ENCODE measurements at regions not wholly inside any gene's neighbourhood (a gene's known extent, or its start where the extent isn't known, plus 50 kb on each side); places are given as distances from the start of the nearest gene placed in this dataset.

DNA sequence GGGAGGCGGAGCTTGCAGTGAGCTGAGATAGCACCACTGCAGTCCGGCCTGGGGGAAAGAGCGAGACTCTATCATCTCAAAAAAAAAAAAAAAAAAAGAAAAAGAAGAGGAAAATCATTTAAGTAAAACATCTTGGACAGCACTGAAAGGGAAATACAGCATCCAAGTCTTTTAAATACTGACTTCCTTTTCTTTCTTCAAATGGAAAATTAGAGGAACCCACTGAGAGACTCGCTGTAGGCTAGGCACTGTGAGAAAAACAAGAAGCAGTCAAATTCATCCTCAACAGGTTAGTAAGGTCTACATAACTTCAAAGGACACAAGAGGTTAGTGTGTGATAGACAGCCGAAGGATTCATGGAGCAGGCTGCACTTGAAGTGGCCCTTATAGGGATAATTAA is 243.7 kb downstream of the BLID start:
- H3K9me3 ChIP-seq = no peaks in the 10 kb centered on the region
- no peak overlapping the region for H3K4me3 ChIP-seq

DNA sequence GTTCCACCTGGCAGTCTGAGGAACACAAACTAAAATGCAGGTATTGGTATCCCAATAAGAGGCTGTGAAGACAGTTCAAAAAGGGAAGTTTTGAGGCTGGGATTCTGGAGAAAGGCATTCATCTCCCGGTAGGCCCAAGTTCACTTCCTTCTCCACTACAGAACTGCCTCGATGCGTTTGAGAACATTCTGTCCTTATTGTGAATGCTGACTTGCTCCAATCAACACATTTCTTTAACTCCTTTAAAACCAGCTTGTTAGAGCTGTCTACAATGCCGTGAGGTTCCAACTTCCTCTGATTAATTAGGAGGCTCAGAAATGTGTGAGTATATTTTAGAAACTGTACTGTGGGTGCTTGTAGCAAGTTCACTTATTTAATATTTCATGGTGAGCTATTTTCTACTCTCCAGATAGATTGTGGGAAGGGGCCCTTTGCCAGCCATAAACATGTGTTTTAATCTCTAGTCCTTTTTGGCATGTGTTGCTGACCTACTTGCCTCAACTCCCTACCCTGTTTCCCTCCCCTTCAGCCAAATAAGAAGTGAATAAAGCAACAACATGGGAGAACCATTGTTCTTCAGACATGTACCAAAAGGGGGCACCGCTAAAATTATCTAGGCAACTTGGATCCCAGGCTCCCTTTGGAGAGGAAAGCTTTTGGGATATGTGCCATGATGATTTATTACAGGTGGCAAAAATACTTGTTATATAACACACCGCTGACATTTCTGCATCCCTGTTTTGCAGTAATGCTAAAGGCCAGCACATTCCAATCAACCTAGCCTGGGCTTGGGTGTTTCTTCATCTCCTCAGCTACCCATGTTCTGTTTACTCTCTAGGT is 245.6 kb downstream of the BLID start:
- Histone ChIP-seq H3K4me1 (ENCODE audit: low read depth) (no peaks in the 10 kb centered on the region), H3K4me3 (no peak overlapping the region), H3K9me3 (no peaks in the 10 kb centered on the region), H3K36me3 (ENCODE audit: low read depth) (no peaks in the 10 kb centered on the region)
- no peak for ATAC-seq
- DNase-seq = no peak
- TF ChIP-seq, protein P1, sequence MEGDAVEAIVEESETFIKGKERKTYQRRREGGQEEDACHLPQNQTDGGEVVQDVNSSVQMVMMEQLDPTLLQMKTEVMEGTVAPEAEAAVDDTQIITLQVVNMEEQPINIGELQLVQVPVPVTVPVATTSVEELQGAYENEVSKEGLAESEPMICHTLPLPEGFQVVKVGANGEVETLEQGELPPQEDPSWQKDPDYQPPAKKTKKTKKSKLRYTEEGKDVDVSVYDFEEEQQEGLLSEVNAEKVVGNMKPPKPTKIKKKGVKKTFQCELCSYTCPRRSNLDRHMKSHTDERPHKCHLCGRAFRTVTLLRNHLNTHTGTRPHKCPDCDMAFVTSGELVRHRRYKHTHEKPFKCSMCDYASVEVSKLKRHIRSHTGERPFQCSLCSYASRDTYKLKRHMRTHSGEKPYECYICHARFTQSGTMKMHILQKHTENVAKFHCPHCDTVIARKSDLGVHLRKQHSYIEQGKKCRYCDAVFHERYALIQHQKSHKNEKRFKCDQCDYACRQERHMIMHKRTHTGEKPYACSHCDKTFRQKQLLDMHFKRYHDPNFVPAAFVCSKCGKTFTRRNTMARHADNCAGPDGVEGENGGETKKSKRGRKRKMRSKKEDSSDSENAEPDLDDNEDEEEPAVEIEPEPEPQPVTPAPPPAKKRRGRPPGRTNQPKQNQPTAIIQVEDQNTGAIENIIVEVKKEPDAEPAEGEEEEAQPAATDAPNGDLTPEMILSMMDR (IDR thresholded peaks at IDR 0.05) = no peak
- intact Hi-C loops (cut with DNase I, micrococcal nuclease) = no loop called here

More for the DNA sequence above, 243.7 kb downstream of the BLID start:
- TF ChIP-seq, protein P1 (IDR thresholded peaks at IDR 0.05) = no peak
- no peak for DNase-seq
- intact Hi-C loops (cut with DNase I, micrococcal nuclease) = no loop called here
- no peaks in the 10 kb centered on the region for H3K36me3 ChIP-seq (ENCODE audit: low read depth)
- no peak for ATAC-seq
- H3K4me1 ChIP-seq (ENCODE audit: low read depth) = no peaks in the 10 kb centered on the region

DNA sequence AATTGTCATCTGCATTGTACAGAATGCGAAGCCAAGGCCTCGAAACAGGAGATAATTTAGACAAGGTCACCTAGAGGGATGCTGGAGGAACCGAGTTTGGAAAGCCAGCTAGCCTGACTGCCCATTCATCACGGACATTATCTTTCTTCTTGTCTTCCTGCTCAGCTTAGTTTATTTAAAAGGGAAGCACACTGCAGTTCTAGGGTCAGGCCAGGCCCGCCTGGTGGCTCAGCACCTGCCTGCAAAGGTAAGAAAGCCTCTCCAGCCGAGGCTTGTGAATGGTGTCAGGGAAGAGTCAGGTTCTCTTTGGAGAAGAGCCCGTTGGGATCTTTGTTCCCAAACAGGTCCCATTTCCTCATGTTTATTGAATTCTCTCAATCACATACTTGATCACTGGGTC is 246.5 kb downstream of the BLID start:
- TF ChIP-seq, protein P1 (IDR thresholded peaks at IDR 0.05) = no peak
- DNase-seq (no peak), ATAC-seq (no peak)
- Histone ChIP-seq H3K4me3 (no peak overlapping the region), H3K36me3 (ENCODE audit: low read depth) (no peaks in the 10 kb centered on the region), H3K4me1 (ENCODE audit: low read depth) (no peaks in the 10 kb centered on the region), H3K9me3 (no peaks in the 10 kb centered on the region)
- intact Hi-C loops (cut with DNase I, micrococcal nuclease) = no loop called here

DNA sequence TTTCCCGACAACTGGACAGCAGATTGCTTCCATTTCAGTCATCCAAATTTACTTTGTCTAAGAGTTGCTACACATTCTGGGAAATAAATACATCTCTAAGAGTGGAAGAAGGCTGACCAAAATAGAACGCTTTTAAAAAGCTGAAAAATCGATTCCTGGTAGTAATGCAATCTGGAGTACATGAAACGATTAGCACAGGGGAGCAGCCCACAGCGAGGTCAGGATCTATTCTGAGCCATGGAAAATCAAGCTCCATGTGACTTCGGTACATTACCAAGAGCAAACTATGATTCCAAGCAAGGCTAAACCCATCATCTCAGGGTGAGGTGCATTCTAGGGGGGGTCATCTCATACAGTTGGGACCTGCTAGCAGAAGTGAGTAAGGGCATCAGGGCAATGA is 249.3 kb downstream of the BLID start:
- Histone ChIP-seq H3K4me3 (no peak overlapping the region), H3K4me1 (ENCODE audit: low read depth) (no peaks in the 10 kb centered on the region), H3K9me3 (no peaks in the 10 kb centered on the region), H3K36me3 (ENCODE audit: low read depth) (no peaks in the 10 kb centered on the region)
- DNase-seq (no peak), ATAC-seq (no peak)
- intact Hi-C loops (cut with DNase I, micrococcal nuclease) = no loop called here
- TF ChIP-seq, protein P1 (IDR thresholded peaks at IDR 0.05) = no peak

GRCh38 chr11:121864660-121865059 is 251.4 kb downstream of the BLID start:
- DNase-seq = no peak
- no peaks in the 10 kb centered on the region for H3K36me3 ChIP-seq (ENCODE audit: low read depth)
- intact Hi-C loops (cut with DNase I, micrococcal nuclease) = no loop called here
- TF ChIP-seq, protein P1 (IDR thresholded peaks at IDR 0.05) = no peak
- no peaks in the 10 kb centered on the region for H3K4me1 ChIP-seq (ENCODE audit: low read depth)
- H3K4me3 ChIP-seq = no peak overlapping the region
- no peak for ATAC-seq
- no peaks in the 10 kb centered on the region for H3K9me3 ChIP-seq

Data from mucosa of descending colon (tissue), 3 donors.